HG02870 (cell line): ENCODE measurements at regions not wholly inside any gene's neighbourhood (a gene's known extent, or its start where the extent isn't known, plus 50 kb on each side); places are given as distances from the start of the nearest gene placed in this dataset.

ENCODE experiments used
- ATAC-seq: cut with Tn5 transposase; IDR thresholded peaks from one replicate; pipeline ENCODE4 v1.9.1; 2021; ENCODE audit warnings: mild to moderate bottlenecking, moderate library complexity; ENCODE audit not compliant: unreplicated experiment

- ATAC-seq, result no peak
Observed at GRCh38 chr13:97110936-97111335, 111.2 kb upstream of the MBNL2 start.

GRCh38 chr13:97111756-97112155, 110.4 kb upstream of the MBNL2 start:
- no peak for ATAC-seq

GRCh38 chr13:97112446-97113152, 109.5 kb upstream of the MBNL2 start:
- no peak for ATAC-seq

- no peak for ATAC-seq
Observed at GRCh38 chr13:97113231-97114001, 108.7 kb upstream of the MBNL2 start.

- no peak for ATAC-seq
Observed at GRCh38 chr13:97114651-97115050, 107.5 kb upstream of the MBNL2 start.

GRCh38 chr13:97116754-97117153, 105.4 kb upstream of the MBNL2 start:
- peak; percentile 99 for ATAC-seq

- no peak for ATAC-seq
Observed at GRCh38 chr13:97117388-97117910, 104.7 kb upstream of the MBNL2 start.

- ATAC-seq, result no peak
Observed at GRCh38 chr13:97119943-97120342, 102.2 kb upstream of the MBNL2 start.

- ATAC-seq, result no peak
Observed at GRCh38 chr13:97120346-97120745, 101.8 kb upstream of the MBNL2 start.

GRCh38 chr13:97120976-97121375, 101.2 kb upstream of the MBNL2 start:
- no peak for ATAC-seq

- ATAC-seq, result no peak
Observed at GRCh38 chr13:97121894-97122293, 100.2 kb upstream of the MBNL2 start.

GRCh38 chr13:97122381-97122996, 99.6 kb upstream of the MBNL2 start:
- no peak for ATAC-seq

- ATAC-seq, result no peak
Observed at GRCh38 chr13:97124206-97124605, 97.9 kb upstream of the MBNL2 start.

- ATAC-seq, result peak; percentile 31
Observed at GRCh38 chr13:97124915-97125809, 97.0 kb upstream of the MBNL2 start.

- peak; percentile 96 for ATAC-seq
Observed at GRCh38 chr13:97125810-97126738, 96.1 kb upstream of the MBNL2 start.

GRCh38 chr13:97127842-97128241, 94.3 kb upstream of the MBNL2 start:
- ATAC-seq, result no peak

GRCh38 chr13:97130190-97130589, 91.9 kb upstream of the MBNL2 start:
- ATAC-seq, result no peak

GRCh38 chr13:97131447-97131846, 90.7 kb upstream of the MBNL2 start:
- no peak for ATAC-seq

GRCh38 chr13:97133554-97133953, 88.6 kb upstream of the MBNL2 start:
- ATAC-seq, result no peak

GRCh38 chr13:97133955-97134354, 88.2 kb upstream of the MBNL2 start:
- no peak for ATAC-seq
